Gastroesophageal sphincter (tissue), 4 donors: ENCODE measurements at regions not wholly inside any gene's neighbourhood (a gene's known extent, or its start where the extent isn't known, plus 50 kb on each side); places are given as distances from the start of the nearest gene placed in this dataset.

Experiments
- ATAC-seq: fragments of 150-250 bp; one replicate; pipeline ENCODE4 v1.9.1; 2016; ENCODE audit warnings: mild to moderate bottlenecking, moderate library complexity
- H3K27ac ChIP-seq, 4 donors: fragments of 200-600 bp; sonication (generic) in 3 of 4; 1 replicate in 3 of 4; 2 replicates in 1 of 4; pipeline ENCODE4 v1.5.1; 2016 to 2019
- H3K27me3 ChIP-seq: fragments of 200-600 bp; sonication (generic); one replicate; pipeline ENCODE4 v1.5.1; 2019
- H3K36me3 ChIP-seq, 2 donors: fragments of 200-600 bp; sonication (generic); one replicate each; pipeline ENCODE4 v1.5.1; 2019; ENCODE audit warnings: control low read depth in 1 of 2
- H3K4me1 ChIP-seq, 3 donors: fragments of 200-600 bp; sonication (generic); 1 replicate in 2 of 3; 2 replicates in 1 of 3; pipeline ENCODE4 v1.5.1; 2016 to 2019; ENCODE audit warnings: control low read depth in 2 of 3
- H3K4me3 ChIP-seq, 2 donors: fragments of 200-600 bp; sonication (generic); one replicate each; pipeline ENCODE4 v1.5.1; 2019; ENCODE audit warnings: mild to moderate bottlenecking in 1 of 2, moderate library complexity in 1 of 2
- H3K9me3 ChIP-seq, 3 donors: fragments of 200-600 bp; sonication (generic); one replicate each; pipeline ENCODE4 v1.5.1; 2017 to 2019; ENCODE audit warnings: control low read depth in 2 of 3
- CTCF ChIP-seq, 4 experiments: fragments of 200-600 bp in 2 of 4; fragments of 450-650 bp in 2 of 4; sonication (generic) in 1 of 4; IDR thresholded peaks; one replicate each; pipeline ENCODE4 v1.5.1; 2017 to 2019; ENCODE audit warnings: antibody characterized with exemption in 4 of 4, mild to moderate bottlenecking in 2 of 4, moderate library complexity in 2 of 4
- EP300 ChIP-seq: sonication (generic); formaldehyde crosslinking; IDR thresholded peaks from one replicate; pipeline ENCODE4 v1.6.1; 2017; ENCODE audit warnings: antibody characterized with exemption, mild to moderate bottlenecking
- POLR2A ChIP-seq, 2 donors: fragments of 450-650 bp; IDR thresholded peaks; one replicate each; pipeline ENCODE4 v1.6.1; 2017; ENCODE audit warnings: antibody characterized with exemption in 2 of 2, mild to moderate bottlenecking in 2 of 2, moderate library complexity in 1 of 2
- POLR2AphosphoS5 ChIP-seq: sonication (generic); formaldehyde crosslinking; IDR thresholded peaks from one replicate; pipeline ENCODE4 v1.6.1; 2017; ENCODE audit warnings: antibody characterized with exemption
- WGBS, 2 donors: methylation state at CpG; one replicate each; pipeline ENCODE4 v1.1.5; 2018; ENCODE audit warnings: low coverage in 1 of 2; 5-methylcytosine and 5-hydroxymethylcytosine counted together

DNA sequence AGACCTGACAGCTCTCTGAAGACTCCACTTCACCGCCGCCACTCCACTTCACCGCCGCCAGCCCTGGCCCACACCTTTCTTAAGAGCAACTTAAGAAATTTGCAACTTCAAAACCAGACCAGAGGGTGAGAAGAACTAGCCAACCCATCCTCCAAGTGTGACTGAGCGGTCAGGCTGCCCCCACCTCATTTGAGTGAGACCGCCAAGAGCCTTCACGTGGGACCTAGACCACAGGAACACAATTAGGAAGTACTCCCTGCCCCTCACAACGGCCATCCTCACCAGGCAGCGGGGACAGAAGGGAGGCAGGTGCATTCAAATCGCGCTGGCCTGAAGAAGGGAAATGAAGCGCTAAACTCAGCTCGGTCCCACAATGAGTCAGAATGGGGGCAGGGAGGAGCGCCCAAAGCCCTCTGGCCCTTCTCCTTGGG, 156.8 kb upstream of the BCL6 start:
- Histone ChIP-seq H3K36me3 (no peaks in the 10 kb centered on the region), H3K9me3 (no peaks in the 10 kb centered on the region), H3K4me1 (peaks cover 4 to 16% (median 6%) of the 10 kb centered on the region in 3 donors), H3K27ac (no peak overlapping the region), H3K4me3 (no peak overlapping the region), H3K27me3 (no peaks in the 10 kb centered on the region)
- no peak for TF ChIP-seq POLR2AphosphoS5
- ATAC-seq, result no peak
- WGBS, 2 donors, result 100% methylated on average over 3 of the region's 14 CpGs; no CpG with 5 or more reads in 1 of the 2 donors

DNA sequence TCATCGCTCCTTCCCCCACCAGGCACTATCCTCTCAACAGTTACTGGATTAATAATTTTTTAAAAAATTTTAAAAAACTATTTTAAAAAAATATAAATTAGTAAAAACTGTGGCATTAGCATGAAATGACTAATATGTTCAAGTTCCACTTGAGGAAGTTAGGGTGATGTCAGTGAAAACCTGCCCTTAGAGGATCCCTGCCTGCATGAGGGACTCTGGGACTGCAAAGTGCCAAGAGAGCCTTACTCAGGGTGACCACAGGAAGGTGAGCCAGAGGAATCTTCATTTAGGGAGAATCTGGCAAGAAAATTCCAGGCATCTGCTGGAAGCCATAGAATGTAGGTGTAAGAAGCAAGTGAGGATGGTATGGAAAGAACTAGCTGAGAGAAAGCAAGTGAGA, 157.7 kb upstream of the BCL6 start:
- 100% methylated on average over 1 of the region's 1 CpG for WGBS, 2 donors
- Histone ChIP-seq H3K9me3 (no peaks in the 10 kb centered on the region), H3K4me1 (peaks cover 4 to 25% (median 6%) of the 10 kb centered on the region in 3 donors), H3K27ac (no peak overlapping the region), H3K4me3 (no peak overlapping the region), H3K27me3 (no peaks in the 10 kb centered on the region), H3K36me3 (no peaks in the 10 kb centered on the region)
- TF ChIP-seq POLR2AphosphoS5 (no peak), CTCF (IDR thresholded peaks at IDR 0.05) (no peak), POLR2A (IDR thresholded peaks at IDR 0.05) (no peak), EP300 (no peak)
- no peak for ATAC-seq

- peaks cover 4 to 27% (median 6%) of the 10 kb centered on the region in 3 donors for H3K4me1 ChIP-seq
- H3K27me3 ChIP-seq, result no peaks in the 10 kb centered on the region
- H3K4me3 ChIP-seq, result no peak overlapping the region
- no peaks in the 10 kb centered on the region for H3K9me3 ChIP-seq
- 96 to 97% methylated on average over 4 of the region's 4 CpGs for WGBS, 2 donors
- no peak overlapping the region for H3K27ac ChIP-seq
- TF ChIP-seq CTCF (IDR thresholded peaks at IDR 0.05) (no peak), POLR2AphosphoS5 (no peak), POLR2A (IDR thresholded peaks at IDR 0.05) (no peak), EP300 (no peak)
- no peaks in the 10 kb centered on the region for H3K36me3 ChIP-seq
- ATAC-seq, result no peak
These were observed 158.4 kb upstream of the BCL6 start for GRCh38 chr3:187903697-187904096.

DNA sequence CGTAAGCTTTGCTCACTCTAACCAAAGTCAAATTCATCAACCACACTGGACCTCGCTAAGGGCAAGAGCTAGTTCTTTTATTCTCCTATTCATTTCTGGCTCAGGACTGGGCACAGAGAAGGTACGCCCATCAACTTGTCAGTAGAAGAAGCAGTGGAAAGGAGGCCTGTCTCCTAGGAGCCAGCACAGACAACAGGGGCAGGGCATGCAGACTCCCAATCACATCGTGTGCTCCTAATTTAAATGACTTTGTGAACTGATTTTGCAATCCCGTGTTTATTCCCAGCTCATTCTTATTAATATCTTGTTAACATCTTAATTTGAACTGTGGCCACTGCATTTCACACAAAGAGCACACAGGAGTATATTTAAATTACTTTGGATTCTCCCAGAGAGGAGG, 161.1 kb upstream of the BCL6 start:
- ATAC-seq, result peak; percentile 86
- Histone ChIP-seq H3K36me3 (no peaks in the 10 kb centered on the region), H3K4me3 (no peak overlapping the region), H3K27ac (peak overlapping the region; percentile 1 to 64 (median 57)), H3K9me3 (no peaks in the 10 kb centered on the region), H3K4me1 (peaks cover 4 to 45% (median 6%) of the 10 kb centered on the region in 3 donors), H3K27me3 (no peaks in the 10 kb centered on the region)
- 42 to 45% methylated on average over 4 to 5 of the region's 5 CpGs for WGBS, 2 donors
- TF ChIP-seq POLR2A (IDR thresholded peaks at IDR 0.05) (no peak), POLR2AphosphoS5 (peak; percentile 69)

- TF ChIP-seq EP300 (no peak), POLR2AphosphoS5 (no peak), POLR2A (IDR thresholded peaks at IDR 0.05) (no peak), CTCF (IDR thresholded peaks at IDR 0.05) (no peak)
- H3K27ac ChIP-seq, result peak overlapping the region in 2 of 4 donors; percentile 59 to 64
- 58 to 59% methylated on average over 5 of the region's 5 CpGs for WGBS, 2 donors
- H3K4me3 ChIP-seq, result no peak overlapping the region
- H3K4me1 ChIP-seq, result peaks cover 4 to 50% (median 6%) of the 10 kb centered on the region in 3 donors
- no peaks in the 10 kb centered on the region for H3K27me3 ChIP-seq
- no peaks in the 10 kb centered on the region for H3K36me3 ChIP-seq
- H3K9me3 ChIP-seq, result no peaks in the 10 kb centered on the region
- peak; percentile 65 for ATAC-seq
These were observed 161.7 kb upstream of the BCL6 start for GRCh38 chr3:187906920-187907319.

GRCh38 chr3:187909866-187910265, 164.6 kb upstream of the BCL6 start:
- no peaks in the 10 kb centered on the region for H3K9me3 ChIP-seq
- no peak overlapping the region for H3K4me3 ChIP-seq
- ATAC-seq, result no peak
- H3K27me3 ChIP-seq, result no peaks in the 10 kb centered on the region
- H3K36me3 ChIP-seq, result no peaks in the 10 kb centered on the region
- peak overlapping the region in 2 of 4 donors; percentile 12 to 56 for H3K27ac ChIP-seq
- no peak for TF ChIP-seq POLR2AphosphoS5
- TF ChIP-seq CTCF (IDR thresholded peaks at IDR 0.05), result no peak
- no peak for TF ChIP-seq POLR2A (IDR thresholded peaks at IDR 0.05)
- no peak for TF ChIP-seq EP300
- peaks cover 4 to 74% (median 6%) of the 10 kb centered on the region in 3 donors for H3K4me1 ChIP-seq
